GM18861 (cell line): ENCODE measurements at regions not wholly inside any gene's neighbourhood (a gene's known extent, or its start where the extent isn't known, plus 50 kb on each side); places are given as distances from the start of the nearest gene placed in this dataset.
"Not testable (repeated sequence)": the region's sequence is repeated elsewhere in the genome, so short reads cannot be mapped to it uniquely, and the experiment has no call there.

Experiments
- ATAC-seq: cut with Tn5 transposase; IDR thresholded peaks from one replicate; pipeline ENCODE4 v1.9.1; 2021; ENCODE audit not compliant: unreplicated experiment

- no peak for ATAC-seq
Measured at GRCh38 chr1:3989465-3989864, 89.4 kb upstream of the C1orf174 start.

GRCh38 chr1:3992103-3992556 lies 92.1 kb upstream of the C1orf174 start:
- no peak for ATAC-seq

- no peak for ATAC-seq
Measured at GRCh38 chr1:3992746-3993145, 92.7 kb upstream of the C1orf174 start.

GRCh38 chr1:3993619-3994375 lies 93.7 kb upstream of the C1orf174 start:
- no peak for ATAC-seq

GRCh38 chr1:3995141-3995780 lies 95.2 kb upstream of the C1orf174 start:
- ATAC-seq, result no peak

GRCh38 chr1:3996846-3997705 lies 97.0 kb upstream of the C1orf174 start:
- ATAC-seq, result no peak

GRCh38 chr1:3998086-3998485 lies 98.0 kb upstream of the C1orf174 start:
- ATAC-seq, result no peak

GRCh38 chr1:3999514-3999913 lies 99.4 kb upstream of the C1orf174 start:
- ATAC-seq, result not testable (repeated sequence)

GRCh38 chr1:3999941-4000735 lies 100.1 kb upstream of the C1orf174 start:
- ATAC-seq, result no peak

- ATAC-seq, result no peak
Measured at GRCh38 chr1:4000811-4001251, 100.8 kb upstream of the C1orf174 start.

- no peak for ATAC-seq
Measured at GRCh38 chr1:4001461-4001860, 101.4 kb upstream of the C1orf174 start.

GRCh38 chr1:4002061-4002521 lies 102.0 kb upstream of the C1orf174 start:
- ATAC-seq, result no peak

- ATAC-seq, result no peak
Measured at GRCh38 chr1:4002741-4003140, 102.7 kb upstream of the C1orf174 start.

- ATAC-seq, result no peak
Measured at GRCh38 chr1:4003846-4004505, 103.9 kb upstream of the C1orf174 start.

- no peak for ATAC-seq
Measured at GRCh38 chr1:4004635-4005430, 104.8 kb upstream of the C1orf174 start.

- no peak for ATAC-seq
Measured at GRCh38 chr1:4005431-4005830, 105.4 kb upstream of the C1orf174 start.

- ATAC-seq, result no peak
Measured at GRCh38 chr1:4006676-4007374, 106.8 kb upstream of the C1orf174 start.

- no peak for ATAC-seq
Measured at GRCh38 chr1:4010284-4010683, 110.2 kb upstream of the C1orf174 start.
